Calu3 (cell line): ENCODE measurements at regions not wholly inside any gene's neighbourhood (a gene's known extent, or its start where the extent isn't known, plus 50 kb on each side); places are given as distances from the start of the nearest gene placed in this dataset.

Experiments
- BruUV-seq: library from RNA; stranded (reverse); fragments of 400-500 nt; replicated peaks from 2 replicates; lab custom pipeline; 2021; lab: Mats Ljungman, UMichigan
- CTCF ChIA-PET: fragments of 300-600 bp; sonication (Branson Sonifier 250); formaldehyde crosslinking; loops from one replicate; lab custom pipeline; 2022; ENCODE audit warnings: antibody characterized with exemption; lab: Charles Lee
- DNase-seq: peaks from one replicate; pipeline ENCODE4 v3.0.0; 2022
- H3K27ac Mint-ChIP-seq: one replicate; pipeline ENCODE4 v1.8.0; 2022; ENCODE audit warnings: mixed read lengths; ENCODE audit not compliant: unreplicated experiment
- H3K27me3 Mint-ChIP-seq: one replicate; pipeline ENCODE4 v1.8.0; 2022; ENCODE audit warnings: mixed read lengths; ENCODE audit not compliant: unreplicated experiment
- H3K36me3 Mint-ChIP-seq: one replicate; pipeline ENCODE4 v1.8.0; 2022; ENCODE audit warnings: mild to moderate bottlenecking, moderate library complexity, mixed read lengths; ENCODE audit not compliant: insufficient read depth, unreplicated experiment
- H3K4me1 Mint-ChIP-seq: one replicate; pipeline ENCODE4 v1.8.0; 2022; ENCODE audit warnings: mild to moderate bottlenecking, low read depth, mixed read lengths; ENCODE audit not compliant: unreplicated experiment
- H3K4me3 Mint-ChIP-seq: one replicate; pipeline ENCODE4 v1.8.0; 2022; ENCODE audit warnings: mild to moderate bottlenecking, low read depth, moderate library complexity, mixed read lengths; ENCODE audit not compliant: unreplicated experiment
- H3K9me3 Mint-ChIP-seq: one replicate; pipeline ENCODE4 v1.8.0; 2022; ENCODE audit warnings: low read depth, mixed read lengths; ENCODE audit not compliant: unreplicated experiment
- CTCF ChIP-seq: fragments of 200-600 bp; IDR thresholded peaks from one replicate; pipeline ENCODE4 v1.8.0; 2022; ENCODE audit warnings: antibody characterized with exemption; ENCODE audit not compliant: unreplicated experiment
- intact Hi-C: fragments of 100-400 bp; cut with micrococcal nuclease; formaldehyde crosslinking; loops from one replicate; pipeline ENCODE4 v1.10.0; 2022; ENCODE audit not compliant: unreplicated experiment

- no peaks in the 10 kb centered on the region for H3K9me3 Mint-ChIP-seq
- no TSS peak for BruUV-seq
- H3K27me3 Mint-ChIP-seq: no peaks in the 10 kb centered on the region
- intact Hi-C loops: loop anchor here (10.0 kb wide), 1 partner anchor 617 kb away; no protein-coding TSS in a partner anchor
- H3K4me3 Mint-ChIP-seq: no peak overlapping the region
- H3K36me3 Mint-ChIP-seq: no peaks in the 10 kb centered on the region
- no peak for TF ChIP-seq CTCF
- CTCF ChIA-PET: no interaction called here
- DNase-seq: no peak
- H3K27ac Mint-ChIP-seq: no peak overlapping the region
- H3K4me1 Mint-ChIP-seq: no peaks in the 10 kb centered on the region
These were observed 1524.0 kb downstream of the SLITRK1 start for GRCh38 chr13:82358284-82358683.

- CTCF ChIA-PET: no interaction called here
- no peak for DNase-seq
- BruUV-seq: no TSS peak
These were observed 1525.4 kb downstream of the SLITRK1 start for GRCh38 chr13:82356667-82357410.

GRCh38 chr13:82344867-82345266 is 1537.4 kb downstream of the SLITRK1 start:
- intact Hi-C loops: no loop called here
- no peak overlapping the region for H3K27ac Mint-ChIP-seq
- DNase-seq: no peak
- H3K4me3 Mint-ChIP-seq: no peak overlapping the region
- no peak for TF ChIP-seq CTCF
- no peaks in the 10 kb centered on the region for H3K36me3 Mint-ChIP-seq
- H3K27me3 Mint-ChIP-seq: no peaks in the 10 kb centered on the region
- H3K9me3 Mint-ChIP-seq: no peaks in the 10 kb centered on the region
- no TSS peak for BruUV-seq
- no peaks in the 10 kb centered on the region for H3K4me1 Mint-ChIP-seq
- CTCF ChIA-PET: no interaction called here

More at GRCh38 chr13:82356667-82357410, 1525.4 kb downstream of the SLITRK1 start:
- H3K27me3 Mint-ChIP-seq: no peaks in the 10 kb centered on the region
- no peak overlapping the region for H3K4me3 Mint-ChIP-seq
- no peak for TF ChIP-seq CTCF
- H3K36me3 Mint-ChIP-seq: no peaks in the 10 kb centered on the region
- no peaks in the 10 kb centered on the region for H3K4me1 Mint-ChIP-seq
- intact Hi-C loops: loop anchor here (10.0 kb wide), 1 partner anchor 618 kb away; no protein-coding TSS in a partner anchor
- H3K9me3 Mint-ChIP-seq: no peaks in the 10 kb centered on the region
- H3K27ac Mint-ChIP-seq: no peak overlapping the region

- no TSS peak for BruUV-seq
- no peak for TF ChIP-seq CTCF
- intact Hi-C loops: no loop called here
- H3K4me1 Mint-ChIP-seq: no peaks in the 10 kb centered on the region
- no peaks in the 10 kb centered on the region for H3K9me3 Mint-ChIP-seq
- CTCF ChIA-PET: no interaction called here
- no peak overlapping the region for H3K4me3 Mint-ChIP-seq
- no peak for DNase-seq
- H3K36me3 Mint-ChIP-seq: no peaks in the 10 kb centered on the region
- no peak overlapping the region for H3K27ac Mint-ChIP-seq
- H3K27me3 Mint-ChIP-seq: no peaks in the 10 kb centered on the region
These were observed 1541.2 kb downstream of the SLITRK1 start for GRCh38 chr13:82341116-82341515.
